Loucy (cell line): ENCODE measurements at regions not wholly inside any gene's neighbourhood (a gene's known extent, or its start where the extent isn't known, plus 50 kb on each side); places are given as distances from the start of the nearest gene placed in this dataset.

Experiments used
- CTCF ChIP-seq: fragments of 200-600 bp; sonication (generic); conservative IDR thresholded peaks from 2 replicates; pipeline ENCODE4 v1.5.1; 2014; ENCODE audit warnings: mild to moderate bottlenecking, antibody characterized with exemption, low read length
- EZH2phosphoT487 ChIP-seq: fragments of 200-600 bp; IDR thresholded peaks from 2 replicates; pipeline ENCODE4 v1.6.1; 2018; ENCODE audit warnings: antibody characterized with exemption, mild to moderate bottlenecking, moderate library complexity, borderline replicate concordance

DNA sequence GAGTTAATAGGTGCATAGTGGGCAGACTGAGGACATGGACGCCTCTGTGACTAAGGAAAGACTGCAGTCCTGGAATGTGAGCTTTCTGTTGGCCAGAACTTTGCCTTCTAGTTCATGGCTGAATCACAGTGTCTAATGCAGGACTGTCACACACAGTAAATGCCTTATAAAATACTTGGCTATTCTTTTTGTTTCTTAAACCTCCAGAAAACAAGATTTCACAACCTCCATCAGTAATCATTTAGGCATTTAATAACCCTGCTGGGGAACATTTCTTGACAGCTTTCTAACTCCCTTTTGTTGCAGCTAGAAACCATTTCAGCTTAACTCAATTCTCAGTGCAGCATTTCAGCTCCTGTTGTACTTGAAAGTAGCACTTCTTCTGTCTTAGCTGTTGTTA is 335.8 kb upstream of the DDI1 start:
- TF ChIP-seq CTCF (no peak), EZH2phosphoT487 (no peak)
